NCI-H2029 treated with DMSO at 0.1 percent for 48 hours (cell line): ENCODE measurements at regions not wholly inside any gene's neighbourhood (a gene's known extent, or its start where the extent isn't known, plus 50 kb on each side); places are given as distances from the start of the nearest gene placed in this dataset.

Source experiments
- DNase-seq: peaks from one replicate; lab custom pipeline; 2025; lab: John Stamatoyannopoulos, UW

DNA sequence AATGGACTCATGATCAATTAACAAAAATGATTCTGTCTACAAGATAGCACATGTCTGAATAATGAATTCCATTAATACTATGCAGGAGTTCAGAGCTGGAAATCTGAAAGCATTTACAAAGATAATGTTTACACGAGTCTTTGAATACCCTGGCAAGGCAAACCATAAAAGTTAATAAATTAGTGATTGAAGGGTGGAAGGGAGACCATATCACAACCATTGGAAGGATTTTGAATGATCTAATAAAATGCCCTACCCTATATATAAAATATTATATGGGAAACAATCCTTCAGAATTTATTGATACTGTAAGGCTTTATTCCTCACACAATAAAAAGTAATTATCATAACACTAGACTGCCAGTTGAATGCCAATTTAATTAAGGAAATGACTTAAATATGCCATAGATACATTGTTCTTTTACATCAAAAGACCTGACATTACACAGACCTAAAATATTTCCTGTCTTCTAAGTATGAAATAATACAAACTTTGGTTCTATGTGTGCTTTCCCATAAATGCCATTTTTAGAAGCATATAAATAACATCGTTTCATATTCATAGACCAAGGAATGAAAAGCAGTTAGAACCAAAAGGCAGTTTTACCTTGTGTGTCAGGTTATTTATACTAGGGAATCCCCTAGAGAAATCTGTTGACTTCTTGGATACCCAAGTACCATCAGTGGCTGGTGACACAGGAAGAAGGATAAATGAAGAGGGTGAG is 249.2 kb upstream of the MARCKS start:
- no peak for DNase-seq

DNA sequence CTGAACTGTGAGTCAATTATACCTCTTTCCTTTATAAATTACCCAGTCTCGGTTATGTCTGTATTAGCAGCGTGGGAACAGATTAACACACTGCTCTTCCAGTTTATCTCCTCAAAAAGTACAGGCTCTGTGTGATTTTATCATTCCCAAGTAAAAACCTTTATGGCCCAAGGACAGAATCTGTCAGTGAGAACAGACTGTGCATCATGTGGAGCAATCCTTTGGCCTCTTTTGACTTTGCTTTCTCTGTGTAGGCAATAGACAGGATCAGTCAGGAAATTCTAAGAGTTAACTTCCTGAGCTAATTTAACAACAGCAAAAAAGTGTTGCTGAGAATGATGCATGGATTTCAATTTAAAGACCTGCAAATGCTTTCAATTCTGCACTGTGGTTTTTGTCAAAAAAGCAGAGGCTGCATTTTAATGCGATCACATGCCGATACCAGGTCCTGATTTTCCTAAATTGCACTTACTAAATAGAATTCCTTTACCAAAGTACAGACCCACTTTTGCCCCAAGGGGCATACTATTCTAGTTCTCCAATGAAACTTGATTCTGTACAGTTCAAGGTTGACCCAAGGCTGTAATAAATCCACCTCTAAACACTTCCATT is 246.7 kb upstream of the MARCKS start:
- DNase-seq: no peak

DNA sequence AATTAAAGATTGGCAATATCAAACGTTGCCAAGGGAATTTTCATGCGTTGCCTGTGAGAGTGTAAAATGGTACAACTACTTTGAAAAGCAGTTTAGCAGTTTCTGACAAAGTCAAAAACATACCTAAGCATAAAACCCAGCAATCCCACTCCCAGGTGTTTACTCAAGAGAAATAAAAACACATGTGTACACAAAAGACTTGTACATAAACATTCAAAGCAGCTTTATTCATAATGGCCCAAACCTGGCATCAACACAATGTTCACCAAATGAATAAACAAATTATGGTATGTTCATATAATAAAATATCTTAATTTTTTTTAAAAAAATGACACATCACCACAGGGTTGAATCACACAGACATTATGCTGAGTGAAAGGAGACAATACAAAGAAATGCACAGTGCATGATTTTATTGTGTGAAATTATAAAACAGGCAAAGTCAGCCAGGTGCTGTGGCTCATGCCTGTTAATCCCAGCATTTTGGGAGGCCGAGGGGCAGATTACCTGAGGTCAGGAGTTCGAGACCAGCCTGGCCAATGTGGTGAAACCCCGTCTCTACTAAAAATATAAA is 240.4 kb upstream of the MARCKS start:
- DNase-seq: no peak

DNA sequence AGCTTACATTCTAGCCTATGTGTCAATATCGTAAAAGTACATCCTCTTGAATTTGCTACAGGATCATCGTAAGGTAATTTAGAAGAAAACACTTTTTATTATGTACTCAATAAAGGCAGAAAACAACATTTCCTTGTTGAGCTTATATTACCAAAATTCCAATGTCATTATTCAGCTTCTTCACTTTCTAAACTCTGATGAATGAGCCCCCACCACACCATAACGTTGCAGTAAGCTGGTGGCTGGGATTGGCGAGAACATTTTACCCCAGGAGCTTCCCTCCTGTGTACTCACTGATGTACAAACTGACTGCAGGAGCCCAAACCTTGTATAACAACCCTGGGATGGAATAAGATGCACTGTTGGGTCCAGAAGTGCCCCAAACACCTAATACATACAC is 238.1 kb upstream of the MARCKS start:
- DNase-seq: no peak

DNA sequence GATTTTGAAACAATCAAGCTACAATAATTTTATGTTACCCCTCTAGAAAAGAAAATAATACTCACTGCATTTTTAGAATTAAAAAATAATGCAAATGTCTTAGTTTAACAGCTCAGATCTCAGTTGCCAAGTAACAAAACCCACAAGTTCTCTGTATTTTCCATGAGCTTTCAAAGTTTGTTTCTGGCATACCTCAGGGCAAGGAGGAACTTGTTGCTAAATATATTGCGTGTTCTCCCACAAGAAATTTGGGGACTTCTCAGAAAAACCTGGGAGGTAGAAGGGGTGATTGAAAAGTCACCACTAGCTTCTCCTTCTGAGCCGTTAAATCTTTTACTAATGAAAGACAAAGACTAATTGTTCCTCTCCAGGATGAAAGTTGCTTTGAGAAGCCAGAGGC is 236.8 kb upstream of the MARCKS start:
- DNase-seq: no peak

DNA sequence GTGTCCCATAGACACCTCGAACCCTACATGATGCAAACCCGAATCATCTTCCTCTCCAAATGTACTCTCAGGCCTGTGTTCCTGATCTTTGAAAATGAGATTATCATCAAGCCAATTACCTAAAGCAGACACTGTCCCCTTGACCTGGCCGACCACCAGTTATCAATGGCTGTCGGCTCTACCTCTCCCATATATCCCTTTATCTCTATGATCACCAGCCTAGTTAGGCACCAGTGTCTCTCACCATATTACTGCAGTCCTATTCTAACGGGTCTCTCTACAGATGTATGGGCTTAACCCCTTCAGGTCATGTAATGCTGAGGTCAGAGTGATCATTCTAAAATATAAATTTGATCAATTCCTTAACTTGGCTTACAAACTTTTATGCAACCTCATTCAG is 234.9 kb upstream of the MARCKS start:
- no peak for DNase-seq

DNA sequence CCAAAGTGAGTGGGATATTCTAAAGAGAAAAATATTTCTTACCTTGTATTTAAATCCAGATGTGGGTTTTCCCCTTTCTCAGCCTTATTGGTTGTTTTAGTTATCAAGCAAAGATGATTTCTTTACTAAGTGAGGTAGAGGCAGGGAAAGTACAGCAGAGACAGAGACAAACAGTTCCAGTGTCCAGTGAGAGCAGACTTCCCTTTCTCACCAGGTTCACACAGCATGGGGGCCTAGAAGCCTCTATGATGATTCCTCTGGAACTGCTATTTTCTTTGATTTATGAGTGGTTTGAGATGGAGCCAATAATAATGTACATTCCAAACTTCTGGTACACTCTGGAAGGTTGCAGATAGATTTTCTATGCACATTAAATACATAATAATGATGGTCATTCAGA is 234.0 kb upstream of the MARCKS start:
- DNase-seq: no peak

DNA sequence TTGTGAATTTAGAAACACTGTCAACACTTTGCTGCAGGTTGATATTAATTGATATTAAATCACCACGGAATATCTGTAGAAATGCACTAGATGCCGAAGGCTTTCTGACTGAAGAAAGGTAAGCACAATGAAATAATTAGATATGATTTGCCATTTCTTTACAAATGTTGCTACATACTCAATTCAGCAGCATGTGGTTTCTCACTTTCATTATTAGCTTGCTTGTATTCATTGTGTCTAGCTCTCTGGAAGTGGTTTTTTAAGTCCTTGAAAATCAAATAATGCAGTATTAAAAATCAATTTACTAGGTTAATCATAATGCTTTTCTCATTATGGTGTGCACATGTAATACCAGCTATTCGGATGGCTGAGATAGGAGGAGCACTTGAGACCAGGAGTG is 231.3 kb upstream of the MARCKS start:
- DNase-seq: no peak

DNA sequence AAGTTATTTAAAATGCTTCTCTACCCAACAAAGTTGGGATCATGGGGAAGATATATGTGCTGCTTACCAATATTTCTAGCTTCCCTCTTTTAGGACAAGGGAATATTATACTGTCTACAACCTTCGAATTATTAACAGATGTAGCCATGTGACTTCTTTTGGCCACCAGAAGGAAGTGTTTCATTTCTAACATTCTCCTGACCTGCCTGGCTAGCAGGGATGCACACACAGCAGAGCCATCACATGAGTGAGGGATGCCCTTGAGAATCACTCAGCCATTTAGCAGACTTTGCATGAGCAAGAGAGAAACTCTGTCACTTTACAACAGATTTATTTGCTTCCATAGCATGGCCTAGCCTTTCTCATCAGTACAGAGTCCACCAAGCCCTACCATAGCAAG is 230.7 kb upstream of the MARCKS start:
- no peak for DNase-seq

DNA sequence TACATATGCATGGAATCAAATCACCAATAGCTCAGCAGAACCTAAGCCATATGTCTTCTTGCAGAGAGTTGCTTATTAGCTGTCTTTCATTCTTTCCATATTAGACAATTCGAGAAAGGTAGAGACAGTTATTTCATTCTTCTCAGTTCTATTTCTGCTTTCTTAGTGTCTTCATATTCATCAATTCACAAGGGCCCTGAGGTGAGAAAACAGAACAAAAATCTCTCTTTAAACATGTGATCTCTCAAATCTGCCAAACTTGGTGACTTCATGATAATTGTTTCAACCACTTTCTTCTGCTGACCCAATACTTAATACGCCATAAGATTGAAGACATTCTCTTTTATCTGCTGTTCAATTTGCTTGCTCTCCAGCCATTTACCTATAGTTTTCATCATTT is 229.7 kb upstream of the MARCKS start:
- DNase-seq: no peak

DNA sequence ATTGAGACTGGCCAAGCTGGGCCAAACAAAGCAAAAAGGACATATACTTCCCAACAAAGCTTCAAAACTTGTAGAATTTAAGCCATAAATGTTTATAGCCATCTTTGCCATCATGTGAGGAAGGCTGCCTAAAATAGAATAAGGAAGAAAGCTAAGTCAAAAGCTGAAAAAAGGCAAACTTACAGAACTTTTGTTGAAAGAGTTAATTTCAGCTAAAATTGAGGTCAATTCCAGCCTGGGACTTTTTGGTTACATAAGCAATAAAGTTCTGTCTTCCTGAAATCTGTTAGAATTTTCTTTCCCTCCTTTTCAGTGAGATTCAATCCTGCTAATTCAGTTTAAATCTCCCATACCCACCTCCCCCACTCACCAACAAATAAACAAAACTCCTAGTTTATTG is 227.9 kb upstream of the MARCKS start:
- no peak for DNase-seq

DNA sequence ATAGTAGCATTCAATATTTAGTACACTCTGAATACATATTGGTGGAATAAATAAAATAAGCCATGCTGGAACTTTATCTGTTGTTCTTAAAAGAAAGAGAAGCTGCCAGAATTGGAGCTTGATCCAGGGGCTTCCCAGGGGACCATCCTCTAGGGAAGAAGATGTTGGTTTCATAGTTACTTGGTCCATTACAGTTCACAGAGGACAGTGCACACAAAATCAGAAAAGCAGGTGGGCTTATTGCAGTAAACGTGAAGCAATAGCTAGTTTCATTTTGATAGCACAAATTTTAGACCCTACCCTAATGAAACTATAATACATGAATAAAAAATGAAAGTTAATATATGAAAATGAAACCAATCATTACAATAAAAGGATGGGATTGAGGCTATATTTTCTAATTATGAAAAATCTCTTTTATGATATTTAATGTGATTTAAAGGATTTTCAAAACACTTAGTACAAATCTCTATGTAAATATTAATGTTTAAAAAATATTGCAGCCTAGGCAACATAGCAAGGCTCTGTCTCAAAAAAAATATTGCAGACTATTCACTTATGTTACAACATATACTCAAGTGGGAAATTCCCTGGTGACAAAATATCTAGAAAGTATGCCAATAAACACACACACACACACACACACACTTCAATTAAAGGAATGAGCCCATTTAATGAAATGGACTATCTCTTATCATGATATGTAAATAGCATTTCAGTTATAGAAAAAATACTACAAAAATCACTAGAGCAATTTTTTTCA is 227.0 kb upstream of the MARCKS start:
- DNase-seq: peak; percentile 16

DNA sequence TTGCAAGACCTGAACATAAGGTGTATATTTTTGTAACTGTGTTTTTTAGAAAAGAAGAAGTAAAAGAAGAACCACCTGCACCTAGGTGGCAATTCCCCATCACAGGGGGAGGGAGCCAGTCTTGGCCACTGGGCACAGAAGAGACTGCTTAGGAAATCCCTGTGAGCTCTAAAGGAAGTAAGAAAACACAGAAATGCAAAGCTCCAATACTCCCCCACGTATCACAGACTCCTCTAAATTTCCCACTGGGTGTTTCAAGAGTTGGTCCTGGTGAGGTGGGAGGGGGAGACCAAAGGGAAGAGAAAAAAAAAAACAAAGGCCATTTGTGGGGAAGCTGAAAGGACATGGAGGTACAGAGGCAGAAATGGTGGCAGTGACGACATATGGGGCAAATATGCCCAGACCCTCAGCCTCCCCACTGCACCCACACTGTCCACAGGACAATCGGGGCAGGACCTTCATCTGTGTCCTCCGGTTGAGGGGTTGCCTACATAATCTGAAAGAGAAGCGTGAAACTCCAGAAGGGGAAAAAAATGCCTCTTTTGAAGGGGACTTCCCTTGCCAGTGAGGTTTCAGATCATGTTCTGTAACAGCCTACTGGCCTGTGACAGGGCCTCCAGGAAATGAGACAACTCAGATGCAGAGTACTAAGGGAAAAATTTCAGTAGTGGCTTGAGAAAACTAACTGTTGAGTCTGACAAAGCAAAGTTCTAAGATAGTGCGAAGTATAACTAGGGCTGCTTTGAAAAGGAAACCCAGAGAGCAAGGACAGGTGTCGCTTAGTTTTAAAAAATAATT is 226.2 kb upstream of the MARCKS start:
- DNase-seq: no peak

DNA sequence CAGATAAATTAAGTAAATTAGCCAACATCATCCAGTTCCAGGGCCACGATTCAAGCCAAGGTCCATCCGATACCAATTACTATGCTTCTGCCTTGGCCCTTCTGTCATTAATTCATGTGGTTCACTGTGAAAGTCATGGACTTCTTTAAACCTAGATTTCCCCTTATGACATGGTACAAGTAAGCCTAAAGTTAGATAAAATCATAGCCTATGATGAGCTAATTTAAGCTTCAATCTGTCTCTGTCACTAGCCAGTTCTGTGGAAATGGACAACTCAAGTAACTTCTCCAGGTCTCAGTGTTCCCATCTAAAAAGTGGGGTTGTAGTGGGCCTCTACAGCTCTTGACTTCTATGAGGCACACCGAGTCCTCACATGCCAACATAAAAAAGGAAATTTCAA is 225.5 kb upstream of the MARCKS start:
- DNase-seq: no peak

DNA sequence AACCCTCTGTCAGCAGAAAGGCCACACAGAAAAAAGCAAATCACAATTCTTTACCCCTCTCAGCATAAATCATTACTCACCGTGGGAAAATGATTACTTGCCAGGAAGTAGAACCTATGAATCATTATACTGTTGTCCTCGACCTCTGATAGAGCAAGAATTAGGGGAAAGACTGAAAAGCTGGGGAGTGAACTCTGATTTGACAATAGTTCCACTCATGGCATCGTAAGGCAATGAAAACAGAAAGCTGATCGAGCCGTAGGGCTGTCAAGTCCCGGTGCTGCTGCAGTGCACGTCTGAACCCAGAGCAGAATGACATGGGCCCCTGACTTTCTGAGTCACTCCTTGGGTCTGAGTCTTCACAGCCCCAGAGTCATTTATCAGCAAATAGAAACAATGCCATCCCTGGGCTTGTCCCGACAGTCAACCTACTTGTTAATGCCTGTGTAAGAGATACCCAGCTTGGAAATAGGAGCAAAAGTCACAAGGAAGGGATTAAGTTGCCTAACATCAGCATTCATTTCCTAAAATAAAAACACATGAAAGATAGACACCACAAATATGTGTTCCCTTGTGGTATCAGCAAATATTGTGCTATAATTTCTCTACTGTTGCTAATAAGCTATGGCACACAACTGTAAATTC is 224.8 kb upstream of the MARCKS start:
- no peak for DNase-seq

DNA sequence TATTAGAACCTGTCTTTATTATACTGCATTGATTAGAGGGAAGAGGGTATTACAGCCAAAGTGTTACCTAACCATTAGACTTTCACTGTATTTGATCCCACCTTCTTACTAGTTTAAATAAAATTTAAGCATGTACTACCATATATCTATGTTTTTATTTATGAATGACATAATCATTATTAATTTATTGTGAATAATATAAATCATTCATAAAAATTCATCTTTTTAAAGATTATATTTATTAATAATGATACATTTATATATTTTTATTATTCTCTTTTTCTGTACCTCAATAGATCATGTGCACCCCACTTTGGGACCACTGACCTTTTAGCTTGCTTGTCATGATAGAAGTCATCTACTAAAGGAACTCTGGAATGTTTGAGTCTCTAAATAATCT is 223.5 kb upstream of the MARCKS start:
- no peak for DNase-seq

DNA sequence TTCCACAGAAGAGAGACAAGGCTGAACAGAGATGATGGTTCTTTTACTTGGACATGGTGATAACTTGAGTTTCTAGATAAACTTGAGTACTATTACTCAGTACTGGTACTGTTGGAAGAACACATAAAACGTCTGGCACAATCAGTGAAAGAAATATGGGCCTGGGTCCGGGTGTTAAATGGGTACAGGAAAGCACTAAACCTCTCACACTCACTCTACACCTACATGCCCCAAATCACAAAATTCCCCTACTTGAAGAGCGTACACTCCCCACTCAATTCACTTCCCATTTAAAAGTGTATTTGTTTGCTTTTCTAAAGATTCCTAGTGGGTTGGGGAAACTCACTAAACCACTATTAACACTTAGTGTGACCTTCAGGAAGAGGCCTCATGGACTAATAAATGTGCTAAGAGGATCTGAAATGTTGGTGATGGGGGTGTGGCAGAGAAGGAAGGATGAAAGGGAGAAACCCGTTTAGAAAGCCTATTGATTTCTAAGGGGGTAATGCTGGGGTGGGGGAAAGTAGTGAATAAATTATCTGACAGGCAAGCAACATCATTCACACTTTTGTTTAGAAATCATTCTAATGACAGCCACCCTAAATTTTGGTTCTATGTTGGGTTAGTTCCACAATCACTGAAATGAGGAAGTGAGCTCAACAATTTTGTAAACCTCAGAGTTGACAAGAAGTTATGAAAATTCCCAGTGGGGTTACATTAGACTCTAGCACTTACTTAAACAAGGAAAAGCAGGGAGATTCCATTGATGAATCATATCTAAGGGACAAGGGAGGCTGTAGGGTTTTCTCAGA is 222.6 kb upstream of the MARCKS start:
- no peak for DNase-seq

DNA sequence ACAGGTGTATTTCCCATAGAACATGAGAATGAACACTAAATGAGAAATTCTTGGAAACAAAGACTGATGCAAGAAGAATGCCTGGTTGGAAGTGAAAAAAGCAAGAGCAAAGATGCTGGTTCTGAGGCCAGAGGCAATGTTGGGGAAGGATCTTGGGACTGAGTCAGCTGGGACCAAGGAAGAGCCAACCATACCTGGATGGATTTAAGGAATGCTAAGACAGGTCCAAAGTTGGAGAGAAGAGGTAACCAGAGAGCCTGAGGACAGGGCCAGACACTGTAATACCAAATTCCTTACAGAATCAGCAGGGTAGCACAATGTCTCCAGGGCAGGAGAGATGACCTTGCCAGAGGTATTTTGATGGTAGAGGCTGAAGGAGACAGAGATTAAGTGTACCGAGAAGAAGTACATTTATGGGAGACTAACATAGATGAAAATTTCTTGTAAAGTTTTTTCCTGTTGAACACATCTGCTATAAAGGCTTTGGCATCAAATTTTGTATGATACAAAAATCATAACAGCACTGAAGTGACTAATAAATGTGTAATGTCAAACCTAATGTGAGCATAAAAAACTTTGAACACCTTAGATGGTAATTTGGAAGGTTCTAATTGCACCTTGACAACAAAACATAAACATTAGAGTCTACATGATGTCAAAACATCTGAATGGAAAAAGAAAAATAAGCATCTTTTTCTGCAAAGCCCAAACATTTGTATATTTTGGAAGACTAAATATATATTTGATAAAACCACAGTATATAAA is 221.7 kb upstream of the MARCKS start:
- no peak for DNase-seq

DNA sequence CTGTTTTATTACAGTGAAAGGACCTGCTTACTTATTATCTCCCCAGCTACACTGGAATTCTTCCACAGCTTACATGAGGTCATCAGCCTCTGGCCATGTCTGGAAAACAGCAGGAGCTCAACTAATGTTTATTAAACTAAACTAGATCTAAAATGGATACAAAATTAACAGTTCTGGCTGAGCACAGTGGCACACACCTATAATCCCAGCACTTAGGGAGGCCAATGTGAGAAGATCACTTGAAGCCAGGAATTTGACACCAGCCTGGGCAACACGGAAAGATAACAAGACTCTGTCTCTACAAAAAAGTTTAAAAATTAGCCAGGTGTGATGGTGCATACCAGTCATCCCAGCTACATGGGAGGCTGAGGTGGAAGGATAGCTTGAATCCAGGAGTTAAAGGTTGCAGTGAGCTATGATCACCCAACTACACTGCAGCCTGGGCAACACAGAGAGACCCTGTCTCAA is 220.8 kb upstream of the MARCKS start:
- no peak for DNase-seq

DNA sequence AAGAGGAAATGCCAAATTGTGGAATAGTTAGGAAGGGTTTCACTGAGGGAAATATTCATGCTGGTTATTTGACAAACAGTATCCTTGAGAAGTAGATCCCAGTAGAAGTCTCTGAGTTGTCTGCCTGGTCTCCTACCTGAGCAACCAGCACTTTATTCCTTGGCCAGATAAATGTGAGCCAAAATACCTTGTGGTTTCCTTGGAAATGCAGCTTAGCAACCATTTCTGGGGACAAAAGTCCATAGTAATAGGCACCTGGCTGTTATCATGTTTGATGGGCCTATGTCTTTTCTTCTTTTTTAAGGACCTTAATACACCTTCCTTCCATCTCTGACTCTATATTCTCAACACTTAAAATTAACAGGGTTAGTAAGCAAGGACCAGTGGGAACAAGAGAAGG is 217.1 kb upstream of the MARCKS start:
- no peak for DNase-seq
